Kasumi-1 (cell line): ENCODE measurements at regions not wholly inside any gene's neighbourhood (a gene's known extent, or its start where the extent isn't known, plus 50 kb on each side); places are given as distances from the start of the nearest gene placed in this dataset.

ENCODE experiments used
- DNase-seq, 2 experiments: peaks; one replicate each; lab custom pipeline; 2025; lab: John Stamatoyannopoulos, UW

DNA sequence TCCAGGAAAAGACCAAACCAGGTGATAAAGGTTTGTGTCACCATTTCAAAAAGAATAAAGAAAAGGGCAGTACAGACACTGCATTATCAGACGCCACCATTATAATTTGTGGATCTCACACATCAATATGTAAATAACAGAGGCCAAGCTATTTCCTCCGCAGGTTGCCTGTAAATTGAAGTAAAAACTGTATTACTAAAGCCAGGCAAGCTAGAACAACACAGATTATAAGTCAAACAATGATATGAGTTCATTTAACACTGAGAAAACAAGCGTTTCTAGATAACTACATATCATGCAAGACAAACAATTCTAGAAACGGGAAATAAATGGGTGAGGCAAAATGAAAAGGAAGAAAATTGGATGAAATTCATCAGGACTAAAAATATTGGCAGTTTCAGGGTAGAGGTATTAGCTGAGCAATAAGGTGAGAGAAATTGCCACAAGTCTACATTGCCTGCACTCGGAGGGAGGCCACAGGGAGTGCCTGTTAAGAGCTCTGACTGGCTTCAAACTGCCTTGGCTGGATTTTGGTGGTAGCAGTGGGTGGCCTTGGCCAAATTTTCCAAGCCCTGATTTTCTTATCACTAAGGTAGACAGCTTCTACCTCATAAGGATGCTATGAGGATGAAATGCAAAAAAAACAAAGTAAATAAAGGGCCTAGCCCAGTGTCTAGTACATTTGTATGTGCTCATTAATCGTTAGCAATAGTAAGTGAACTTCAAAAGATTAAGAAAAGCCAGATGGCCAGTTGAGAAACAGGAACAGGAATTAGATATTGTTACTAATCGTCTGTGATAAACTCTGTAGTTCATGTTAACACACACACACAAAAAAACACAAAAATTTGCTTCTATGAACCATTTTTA lies 240.0 kb upstream of the NFE2L3 start:
- DNase-seq, result no peak

DNA sequence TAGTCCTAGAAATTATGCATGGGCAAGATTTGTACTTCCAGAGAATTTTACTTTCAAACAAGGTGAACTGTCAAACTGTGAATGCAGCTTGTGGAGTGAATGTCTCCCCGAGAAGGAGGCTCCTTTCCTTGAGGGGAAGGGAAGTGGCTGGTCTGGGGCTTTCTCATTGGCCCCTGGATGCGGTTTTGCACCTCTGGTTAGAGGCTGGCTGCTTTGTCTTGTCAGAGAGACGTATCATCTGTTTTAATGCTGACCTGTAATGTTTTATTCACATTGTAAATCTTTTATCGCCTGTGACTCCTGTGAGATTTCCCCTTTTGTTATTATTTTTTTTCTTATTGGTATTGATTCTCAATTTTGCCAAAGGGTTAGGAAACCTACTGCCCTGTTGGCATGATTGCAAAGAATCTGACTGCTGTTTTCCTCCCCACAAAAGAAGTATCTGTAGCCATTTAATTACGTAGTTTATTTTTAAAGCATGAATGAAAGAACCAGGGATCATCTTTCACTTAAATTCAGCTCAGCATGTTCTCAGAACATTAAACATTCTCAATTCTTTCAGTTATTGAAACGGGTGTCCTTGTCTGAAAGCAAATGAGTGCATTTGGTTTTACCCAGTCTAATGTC lies 238.3 kb upstream of the NFE2L3 start:
- no peak for DNase-seq

DNA sequence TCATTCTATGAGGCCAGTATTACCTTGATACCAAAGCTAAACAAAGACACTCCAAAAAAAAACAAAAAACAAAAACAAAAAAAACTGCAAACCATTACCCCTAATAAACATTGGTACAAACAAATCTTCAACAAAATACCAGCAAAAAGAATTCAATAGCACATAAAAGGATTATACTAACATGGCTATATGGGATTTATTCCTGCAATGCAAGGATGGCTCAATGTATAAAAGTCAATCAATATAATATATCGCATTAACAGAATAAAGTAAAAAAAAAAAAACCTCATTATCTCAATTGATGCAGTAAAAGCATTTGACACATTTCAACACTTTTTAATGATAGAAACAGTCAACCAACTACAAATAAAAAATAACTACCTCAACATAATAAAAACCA lies 233.3 kb upstream of the NFE2L3 start:
- DNase-seq, result no peak

DNA sequence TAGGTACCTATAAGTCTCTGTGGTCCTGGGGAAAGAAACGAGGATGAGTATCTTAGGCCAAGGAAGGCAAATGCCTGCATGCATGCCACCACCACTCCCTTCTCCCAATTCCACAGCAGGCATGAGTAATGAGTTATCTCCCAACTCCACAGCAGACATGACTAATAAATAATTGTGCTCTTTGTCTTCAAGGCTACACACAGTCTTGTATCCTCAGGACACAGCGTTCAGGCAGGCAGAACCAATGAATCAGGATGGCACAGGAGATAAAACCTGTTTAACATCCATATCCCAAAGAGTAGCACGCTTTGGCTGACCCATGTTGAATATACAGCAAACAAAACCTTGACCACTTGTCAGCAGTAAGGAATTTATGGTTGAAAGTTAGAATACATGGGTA lies 229.7 kb upstream of the NFE2L3 start:
- no peak for DNase-seq

DNA sequence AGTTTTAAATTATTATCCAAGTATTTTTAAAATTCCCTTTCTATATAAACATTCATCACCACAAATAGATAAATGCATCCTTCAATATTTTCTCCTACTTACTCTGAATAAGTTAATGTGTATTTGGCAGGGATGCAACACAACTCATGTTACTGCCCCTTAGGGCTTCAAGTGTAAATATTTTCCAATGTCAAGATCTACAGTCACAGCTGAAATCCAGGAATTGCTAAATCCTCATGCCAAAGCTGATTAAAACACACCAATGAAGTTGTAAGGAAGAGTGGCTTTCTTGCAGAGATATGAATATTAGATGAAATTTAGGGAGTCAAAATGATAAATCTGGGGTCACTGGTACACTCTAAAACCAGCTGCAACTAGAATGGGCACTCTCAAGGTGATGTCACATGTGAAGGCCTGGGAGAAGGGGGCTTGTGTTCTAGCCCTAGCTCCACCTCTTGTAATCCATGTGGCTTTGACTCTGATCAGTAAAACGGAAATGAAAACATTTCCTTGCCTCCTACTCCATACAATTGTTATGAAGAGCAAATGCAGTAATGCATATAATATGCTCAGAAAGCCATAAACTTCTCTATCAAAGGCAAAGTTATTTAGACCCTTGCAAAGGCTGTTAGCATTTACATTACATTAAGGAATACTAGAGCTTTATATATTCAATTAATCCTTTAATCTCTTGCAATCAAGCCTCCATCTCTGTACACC lies 228.1 kb upstream of the NFE2L3 start:
- no peak for DNase-seq

DNA sequence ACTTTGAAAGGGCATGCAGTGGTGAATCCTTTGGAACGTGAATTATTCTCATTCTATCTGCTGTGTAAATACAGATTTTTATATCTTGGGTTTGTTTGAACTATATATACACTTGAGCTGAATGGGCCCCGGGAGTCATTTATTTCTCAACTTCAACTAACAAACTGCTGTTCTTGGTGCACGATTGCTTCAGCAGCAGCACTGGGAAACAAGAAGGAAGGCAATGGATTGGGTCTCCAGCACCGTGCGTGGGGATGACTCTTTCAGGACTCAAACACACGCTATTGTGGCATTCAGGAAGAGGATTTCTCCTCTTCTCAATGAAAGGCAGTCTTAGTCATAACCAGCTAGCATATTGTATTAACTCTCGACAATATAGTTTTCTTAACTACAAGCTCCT lies 226.0 kb upstream of the NFE2L3 start:
- no peak for DNase-seq

DNA sequence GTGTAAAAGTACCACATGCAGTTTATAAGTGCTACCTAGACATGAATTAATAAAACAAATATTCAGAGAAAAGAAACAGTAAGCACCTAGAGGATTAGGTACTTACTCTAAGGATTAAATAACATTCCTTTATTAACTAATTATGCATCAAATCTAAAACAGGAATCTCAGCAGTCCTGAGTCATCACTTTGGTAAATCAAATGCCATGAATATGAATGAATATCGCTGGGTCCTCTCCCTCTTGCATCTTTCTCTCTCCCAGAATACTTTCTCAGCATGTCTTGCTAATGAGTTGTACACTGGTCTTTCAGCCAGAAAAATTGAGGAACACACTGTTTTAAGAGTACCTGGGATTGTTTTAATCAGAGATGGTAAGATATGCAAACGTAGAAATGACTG lies 225.5 kb upstream of the NFE2L3 start:
- no peak for DNase-seq

DNA sequence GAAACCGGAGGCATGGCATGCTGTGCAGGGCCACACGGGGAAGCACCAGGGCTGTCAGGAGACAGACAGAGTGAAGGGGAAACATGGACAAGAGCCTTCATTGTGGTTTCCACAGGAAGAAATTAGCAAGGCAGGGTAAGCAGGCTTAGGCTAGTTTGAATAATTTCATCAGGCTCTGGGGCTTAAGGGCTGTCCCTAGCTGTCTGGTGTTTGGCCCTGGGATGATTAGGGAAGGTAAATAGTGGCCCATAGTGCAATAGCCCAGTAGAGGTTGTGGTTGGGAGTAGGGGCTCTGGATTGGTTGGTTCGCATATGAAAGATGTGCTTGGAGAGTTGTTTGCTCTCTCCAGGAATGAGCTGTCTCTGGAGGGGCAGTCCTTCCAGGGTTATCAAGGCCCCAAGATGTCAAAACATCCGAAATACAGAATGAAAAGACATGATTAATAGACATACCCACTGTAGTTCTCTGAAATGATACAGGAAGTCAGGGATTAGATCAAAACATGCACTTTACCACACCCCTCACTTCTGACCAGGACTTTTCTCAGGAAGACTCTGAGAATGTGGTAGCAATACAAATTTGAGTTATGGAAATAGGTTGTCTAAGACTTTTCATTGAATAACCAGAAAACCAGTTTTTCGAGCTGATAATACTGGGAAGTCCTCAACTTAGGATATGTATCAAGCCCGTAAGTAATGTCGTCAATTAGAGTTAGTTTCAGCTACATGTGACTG lies 224.9 kb upstream of the NFE2L3 start:
- peak in 1 of 2 experiments; percentile 17 for DNase-seq

DNA sequence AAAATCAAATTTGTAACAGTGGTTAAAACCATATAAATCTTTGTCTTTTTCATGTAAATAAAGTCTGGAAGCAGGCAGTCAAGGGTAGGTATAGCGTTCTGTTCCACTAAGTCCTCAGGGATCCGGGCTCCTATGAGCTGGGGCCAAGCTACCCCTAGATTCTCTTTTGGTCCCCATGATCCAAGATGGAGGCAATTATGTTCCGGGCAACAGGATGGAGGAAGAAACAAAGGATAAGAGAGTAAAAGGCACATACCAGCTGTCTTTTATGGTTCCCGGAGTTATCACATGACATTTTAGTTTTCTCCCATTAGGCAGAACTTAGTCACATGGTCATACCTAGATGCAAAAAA lies 224.4 kb upstream of the NFE2L3 start:
- no peak for DNase-seq

DNA sequence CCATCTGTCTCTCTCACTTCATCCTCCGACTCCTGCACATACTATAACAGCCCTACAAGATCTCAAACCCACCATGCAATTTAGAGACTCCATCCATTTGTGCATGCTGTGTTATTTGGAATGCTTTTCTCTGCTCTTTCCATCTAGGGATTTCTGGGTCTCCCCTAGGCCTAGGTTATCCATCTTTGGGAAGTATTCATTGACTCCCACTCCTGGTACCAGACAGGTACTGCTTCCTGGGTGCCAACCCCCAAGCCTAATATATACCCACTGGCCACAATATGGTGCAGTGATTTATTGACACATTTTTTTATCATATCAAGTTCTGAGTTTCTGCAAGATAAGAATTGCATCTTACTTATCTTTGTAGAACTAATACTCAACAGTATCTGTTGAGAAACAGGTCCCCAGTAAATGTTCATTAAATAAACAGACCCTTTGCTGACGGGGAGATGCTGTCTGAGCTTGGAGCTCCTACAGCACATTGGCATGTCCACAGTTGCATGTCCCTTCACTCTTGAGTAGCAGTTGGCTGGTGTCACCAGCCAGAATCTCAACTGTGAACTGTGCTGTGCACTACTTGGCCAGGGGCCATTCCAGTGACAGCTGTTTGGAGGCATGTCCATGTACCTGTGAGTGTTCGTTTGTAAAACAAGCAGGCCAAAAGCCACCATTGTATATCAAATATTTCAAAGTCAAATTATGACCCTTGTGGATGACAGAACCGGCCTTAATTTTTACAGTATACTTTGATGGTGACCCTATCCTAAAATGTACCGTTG lies 223.3 kb upstream of the NFE2L3 start:
- no peak for DNase-seq

DNA sequence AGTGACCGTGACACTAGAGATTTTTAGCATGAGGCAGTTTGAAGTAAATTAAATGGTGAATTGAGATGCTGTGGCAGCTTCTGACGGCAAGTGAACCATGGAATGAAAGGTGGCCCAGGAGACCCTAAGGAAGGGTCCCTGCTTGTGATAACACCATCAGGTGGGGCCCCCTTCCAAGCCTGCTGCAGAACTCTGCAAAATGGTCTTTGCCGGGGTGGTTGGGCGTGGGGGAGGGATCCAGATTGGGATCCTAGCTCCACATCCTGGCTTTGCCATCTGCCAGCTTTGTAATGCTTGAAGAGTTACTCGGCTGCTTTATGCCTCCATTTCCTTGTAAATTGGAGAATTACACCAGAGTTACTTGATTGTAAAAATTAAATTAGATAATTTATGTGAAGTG lies 222.6 kb upstream of the NFE2L3 start:
- no peak for DNase-seq

DNA sequence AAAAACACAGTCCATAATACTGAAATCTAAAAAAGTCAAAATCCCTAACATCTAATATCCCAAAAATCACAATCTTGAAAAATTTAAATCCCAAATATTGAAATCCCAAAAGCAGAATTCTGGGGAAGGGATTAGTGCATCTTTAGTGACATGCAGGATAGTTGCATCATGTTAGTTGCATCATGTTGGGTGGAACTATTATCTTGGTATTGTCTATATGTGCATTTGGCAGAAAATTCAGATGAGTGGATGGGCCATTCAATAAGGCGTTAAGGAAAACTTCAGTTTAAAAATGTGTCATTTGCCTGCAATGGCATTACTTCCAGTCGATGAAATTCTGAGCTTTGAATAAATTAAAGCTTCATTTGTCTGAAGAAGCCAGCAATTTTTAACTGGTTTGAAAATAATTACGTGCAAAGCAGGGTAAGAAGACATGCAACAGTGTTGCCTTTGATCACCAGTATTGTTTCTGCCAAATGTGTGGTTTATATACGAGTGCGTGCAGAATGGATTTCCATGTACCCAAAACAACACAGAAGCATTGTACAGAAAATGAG lies 221.4 kb upstream of the NFE2L3 start:
- no peak for DNase-seq

DNA sequence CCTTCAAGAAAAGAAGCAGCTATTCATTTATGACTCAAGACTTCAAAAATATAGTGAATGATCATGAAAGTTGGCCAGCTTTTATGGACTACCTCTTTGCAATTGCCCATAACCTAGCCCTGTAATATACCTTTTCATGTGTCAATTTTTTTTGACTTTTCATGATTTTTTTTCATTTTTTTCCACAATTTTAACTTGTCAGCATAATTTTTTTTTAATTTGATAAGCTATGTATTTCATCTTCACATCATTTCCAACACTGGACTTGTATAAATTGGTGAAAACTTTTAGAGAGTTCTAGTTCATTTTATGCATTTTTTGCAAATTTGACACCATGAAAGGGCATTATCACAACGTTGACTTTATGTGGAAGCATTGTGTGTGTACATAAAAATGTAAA lies 220.8 kb upstream of the NFE2L3 start:
- DNase-seq, result no peak

DNA sequence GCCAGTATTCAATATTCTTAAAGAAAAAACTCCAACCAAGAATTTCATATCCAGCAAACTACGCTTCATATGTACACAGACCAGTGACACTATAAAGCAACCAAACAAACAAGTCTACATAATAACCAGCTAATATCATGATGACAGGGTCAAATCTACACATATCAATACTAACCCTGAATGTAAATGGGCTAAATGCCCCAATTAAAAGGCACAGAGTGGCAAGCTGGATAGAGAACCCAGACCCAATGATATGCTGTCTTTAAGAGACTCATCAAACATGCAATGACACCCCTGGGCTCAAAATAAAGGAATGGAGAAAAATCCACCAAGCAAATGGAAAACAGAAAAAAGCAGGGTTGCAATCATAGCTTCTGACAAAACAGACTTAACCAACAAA lies 218.1 kb upstream of the NFE2L3 start:
- no peak for DNase-seq

DNA sequence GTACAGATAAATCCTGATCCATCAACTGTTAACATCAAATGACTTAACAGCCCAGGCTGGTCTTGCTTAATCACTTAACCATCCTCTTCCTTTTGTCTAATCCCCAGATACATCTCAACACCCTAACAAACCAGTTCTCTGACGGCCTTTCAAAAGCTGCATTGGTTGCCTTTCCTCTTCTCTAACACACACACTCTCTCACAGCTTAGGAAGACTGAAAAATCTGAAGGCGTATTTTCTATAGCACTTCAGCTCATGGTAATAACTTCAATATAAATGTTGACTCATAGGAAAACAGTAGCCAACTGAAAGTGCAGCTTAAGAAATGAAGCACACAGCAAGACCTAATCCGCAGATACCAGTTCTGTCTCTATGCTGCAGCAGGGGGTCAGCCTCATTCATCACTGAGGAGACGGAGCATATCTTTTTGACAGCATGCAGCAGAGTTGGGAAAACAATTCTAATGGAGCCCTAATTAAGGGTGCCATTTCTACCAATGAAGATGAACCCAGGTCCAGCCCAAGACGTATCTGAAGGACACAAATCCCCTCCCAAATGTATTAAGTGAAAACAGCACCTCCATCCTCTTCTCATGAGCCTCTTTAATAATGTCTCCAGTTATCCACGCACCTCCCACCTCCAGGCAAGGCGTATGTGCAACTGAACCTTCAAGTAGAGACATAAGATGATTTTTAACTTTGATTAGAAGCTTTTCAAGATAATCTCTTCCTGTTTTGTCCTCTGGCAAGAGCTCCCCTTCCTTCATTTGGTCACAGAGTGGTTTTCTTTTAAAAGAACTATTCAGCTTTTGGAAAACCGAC lies 211.7 kb upstream of the NFE2L3 start:
- no peak for DNase-seq

DNA sequence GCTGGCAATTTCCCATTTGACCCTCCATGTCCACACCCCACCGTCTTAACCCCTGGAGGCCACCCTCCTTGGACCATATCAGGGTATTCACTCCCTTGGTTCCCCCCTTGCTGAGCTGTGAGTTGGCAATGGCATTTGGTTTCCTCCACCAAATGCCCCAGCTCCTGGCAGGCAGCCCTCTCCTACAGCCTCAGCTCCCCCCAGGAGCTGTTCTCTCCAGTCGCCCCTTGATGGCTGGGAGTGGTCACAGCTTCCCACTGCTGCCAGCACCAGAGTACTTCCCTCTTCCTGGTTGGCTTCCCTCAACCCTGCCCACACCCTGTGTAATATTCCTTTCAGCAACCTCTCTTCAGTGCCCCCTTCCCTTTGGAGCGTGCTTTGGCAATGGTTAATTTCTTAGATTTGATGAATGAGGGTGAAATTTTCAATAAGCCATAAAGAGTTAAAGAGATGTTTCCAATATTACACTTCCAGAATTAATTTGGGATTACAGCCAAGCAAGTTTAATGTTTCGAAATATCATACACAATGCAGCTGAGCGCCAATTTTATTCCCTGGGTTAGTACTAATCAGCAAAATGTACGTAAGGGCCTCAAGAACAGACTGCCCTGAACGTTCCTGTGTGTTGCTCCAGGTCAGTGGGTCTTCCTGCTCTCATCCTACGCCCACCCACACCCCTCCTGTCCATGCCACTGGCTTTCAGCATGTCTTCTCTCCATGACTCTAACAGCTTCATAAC lies 207.1 kb upstream of the NFE2L3 start:
- DNase-seq, result no peak

DNA sequence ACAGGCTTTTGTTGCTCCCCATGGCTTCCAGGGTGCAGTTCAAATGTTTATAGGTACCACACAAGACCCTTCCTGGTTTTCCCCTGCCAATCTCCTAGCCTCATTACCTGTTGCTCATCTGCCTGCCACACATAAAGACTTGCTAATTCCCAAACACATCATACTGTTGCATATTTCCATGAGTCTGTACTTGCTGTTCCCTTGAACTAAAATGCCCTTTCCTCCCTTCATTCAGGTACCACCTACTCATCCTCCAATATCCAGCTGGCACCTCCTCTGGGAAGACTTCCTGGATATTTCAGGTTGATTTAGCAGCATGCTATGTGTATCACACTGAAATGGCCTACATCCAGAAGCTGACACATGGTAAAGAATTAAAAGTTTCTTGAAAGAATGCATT lies 206.4 kb upstream of the NFE2L3 start:
- DNase-seq, result no peak

DNA sequence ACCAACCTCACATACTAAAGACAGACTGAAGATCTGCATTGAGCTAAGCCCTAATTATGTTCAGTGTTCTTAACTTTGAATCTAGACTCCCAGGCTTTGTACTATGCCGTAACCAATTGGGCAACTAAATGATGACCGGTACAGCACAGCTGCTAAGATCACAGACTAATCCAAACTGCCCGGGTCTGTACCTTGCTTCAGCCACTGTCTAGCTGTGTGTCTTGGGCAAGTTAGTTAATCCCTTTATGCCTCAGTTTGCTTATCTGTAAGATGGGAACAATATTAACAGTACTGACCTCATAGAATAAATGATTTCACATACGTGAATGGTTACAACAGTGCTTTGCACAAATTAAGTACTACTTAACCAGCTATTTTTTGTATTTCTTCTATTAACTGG lies 205.8 kb upstream of the NFE2L3 start:
- no peak for DNase-seq

DNA sequence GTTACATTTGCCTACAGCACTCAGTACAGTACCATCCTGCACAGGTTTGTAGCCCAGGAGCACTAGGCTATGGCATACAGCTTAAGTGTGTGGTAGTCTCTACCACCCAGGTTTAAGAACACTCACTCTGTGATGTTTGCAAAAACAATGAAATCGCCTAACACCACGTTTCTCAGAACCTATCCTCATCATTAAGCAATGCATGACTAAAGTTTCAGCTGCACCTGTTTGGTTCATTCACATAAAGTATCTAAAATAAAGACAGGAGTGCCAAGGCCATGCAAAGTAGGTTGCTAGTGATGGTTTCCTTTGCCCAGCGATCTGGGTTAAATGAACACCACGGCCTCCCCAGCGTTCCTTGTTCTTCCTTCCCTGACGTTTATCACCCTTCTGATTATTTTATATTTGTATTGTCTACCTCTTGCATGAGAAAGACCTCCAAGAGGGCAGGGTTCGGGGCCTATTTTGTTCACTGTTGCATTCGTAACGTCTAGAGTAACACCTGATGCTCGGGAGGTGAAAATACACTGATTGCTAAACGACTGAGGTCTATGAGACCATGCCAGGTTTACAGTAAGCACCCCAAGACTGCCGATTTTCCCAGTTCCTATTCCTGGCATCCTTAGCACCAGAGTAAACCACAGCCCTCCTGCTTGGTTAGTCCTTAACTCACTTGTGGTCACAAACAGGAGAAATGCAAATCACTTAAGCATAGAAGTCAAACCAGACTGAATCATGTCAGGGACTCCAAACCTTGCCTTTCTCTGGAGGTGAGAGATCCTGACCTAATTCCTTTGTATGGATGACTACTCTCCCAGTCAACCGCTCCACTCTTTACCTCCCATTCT lies 204.1 kb upstream of the NFE2L3 start:
- DNase-seq, result no peak
